ENCODE measurements at regions not wholly inside any gene's neighbourhood (a gene's known extent, or its start where the extent isn't known, plus 50 kb on each side); places are given as distances from the start of the nearest gene placed in this dataset.

DNA sequence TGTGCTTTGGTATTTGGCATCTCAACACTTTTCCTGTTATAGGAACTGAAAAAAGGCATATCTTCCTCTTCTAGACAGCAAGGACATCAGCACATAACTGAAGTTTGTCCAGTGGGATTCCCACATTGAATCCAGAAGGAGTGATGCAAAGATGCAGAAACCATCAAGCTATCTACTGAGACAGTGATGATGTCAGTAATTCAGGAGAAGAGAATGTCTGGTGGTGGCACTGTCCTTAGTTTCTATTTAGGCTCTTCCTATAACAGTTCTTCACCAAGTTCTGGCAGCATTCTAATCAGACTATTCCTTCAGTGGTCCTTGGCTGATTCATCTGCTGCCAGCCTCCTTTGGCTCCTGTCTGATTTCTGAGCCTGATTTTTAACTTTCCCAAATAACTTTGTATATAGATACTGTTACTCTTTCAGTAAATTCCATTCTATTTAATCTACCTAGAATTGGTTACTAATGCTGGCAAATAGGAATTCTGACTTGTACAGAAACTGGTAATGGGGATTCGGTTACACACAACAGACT, 56.6 kb upstream of the AGPS start:
- ATAC-seq (ENCODE audit: poor library complexity): no peak
- DNase-seq: no peak
- intact Hi-C loops (cut with DNase I): loop anchor here (5.0 to 10.0 kb wide), 4 partner anchors 81 to 419 kb away; no protein-coding TSS in a partner anchor

DNA sequence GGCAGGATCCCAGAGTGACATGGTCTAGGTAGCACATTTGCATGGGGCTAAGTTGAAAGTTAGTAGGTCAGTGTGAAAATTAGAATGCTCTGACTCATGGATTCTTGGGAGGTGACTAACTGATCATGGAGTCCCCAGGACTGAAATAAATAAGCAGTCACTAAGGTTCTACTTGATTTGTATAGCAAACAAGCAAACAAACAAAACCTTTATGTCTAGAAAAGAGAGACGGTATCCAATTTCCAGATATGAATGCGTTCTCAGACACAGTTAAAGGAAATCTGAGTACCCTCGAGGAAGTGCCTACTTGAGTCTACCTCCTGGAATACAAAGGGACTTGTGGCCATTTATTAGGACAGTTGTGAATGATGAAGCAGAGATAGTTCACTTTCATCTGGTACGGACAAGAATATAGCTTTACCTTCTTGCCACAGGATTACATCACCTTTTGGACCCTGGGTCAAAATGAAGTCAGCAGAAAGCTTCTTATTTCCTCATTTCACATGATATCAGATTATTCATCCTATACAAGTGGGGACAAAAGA, 54.3 kb upstream of the AGPS start:
- intact Hi-C loops (cut with DNase I): loop anchor here (5.0 to 10.0 kb wide), 4 partner anchors 79 to 417 kb away; no protein-coding TSS in a partner anchor
- DNase-seq (no peak), ATAC-seq (ENCODE audit: poor library complexity) (no peak)

DNA sequence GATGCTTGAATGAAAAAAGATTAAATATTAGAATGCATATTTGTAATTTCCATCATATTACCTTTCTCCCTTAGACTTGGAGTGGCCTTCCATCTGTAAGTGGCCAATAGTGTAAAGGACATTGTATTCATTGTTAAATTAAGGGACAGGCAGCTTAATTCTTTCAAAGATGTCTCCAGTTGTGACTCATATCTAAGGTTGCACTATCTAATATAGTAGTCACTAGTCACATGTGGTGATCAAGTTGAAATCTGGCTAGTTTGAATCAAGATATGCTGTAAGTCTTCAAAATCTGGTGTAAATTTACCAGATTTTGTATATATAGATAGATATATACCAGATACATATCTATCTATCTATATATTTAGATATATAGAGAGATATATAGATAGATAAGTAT, 52.4 kb upstream of the AGPS start:
- intact Hi-C loops (cut with DNase I): no loop called here
- DNase-seq (no peak), ATAC-seq (ENCODE audit: poor library complexity) (no peak)

DNA sequence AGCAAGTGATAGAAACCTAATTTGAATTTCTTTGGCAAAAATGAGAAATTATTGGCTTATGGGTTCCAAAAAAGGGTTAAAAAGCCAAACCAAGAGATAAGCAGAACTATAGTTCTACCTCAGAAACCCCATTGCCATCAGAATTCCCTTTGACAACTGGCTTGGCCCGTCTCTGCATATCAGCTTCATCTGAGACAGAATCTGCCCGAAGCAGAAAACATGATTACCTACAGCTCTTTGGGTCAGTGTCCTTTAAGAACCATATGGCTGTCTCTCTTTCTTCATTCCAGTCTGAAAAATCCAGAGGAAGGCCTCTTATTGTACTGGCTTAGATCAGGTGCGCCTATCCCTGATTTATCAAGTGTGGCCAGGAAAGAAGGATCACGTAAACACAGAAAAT, 49.8 kb upstream of the AGPS start:
- ATAC-seq (ENCODE audit: poor library complexity) (no peak), DNase-seq (no peak)
- intact Hi-C loops (cut with DNase I): no loop called here
